ENCODE measurements at regions not wholly inside any gene's neighbourhood (a gene's known extent, or its start where the extent isn't known, plus 50 kb on each side); places are given as distances from the start of the nearest gene placed in this dataset.

GRCh38 chr1:219538886-219539285 lies 74.0 kb downstream of the ZC3H11B start (continued):
- TF ChIP-seq CHD7 (IDR thresholded peaks at IDR 0.05; ENCODE audit: insufficient replicate concordance, low read length) (no peak), EGR1 (IDR thresholded peaks at IDR 0.05; ENCODE audit: borderline replicate concordance, low read depth, low read length) (no peak), RNF2 (IDR thresholded peaks at IDR 0.05; ENCODE audit: borderline replicate concordance, low read depth, low read length, missing control alignments, poor library complexity, severe bottlenecking) (no peak), BRCA1 (IDR thresholded peaks at IDR 0.05; ENCODE audit: low read depth, low read length) (no peak), KDM5A (IDR thresholded peaks at IDR 0.05; ENCODE audit: low read length) (no peak), SAP30 (IDR thresholded peaks at IDR 0.05; ENCODE audit: insufficient read depth, insufficient replicate concordance, low read length) (no peak), JUND (IDR thresholded peaks at IDR 0.05; ENCODE audit: low read length) (no peak), CHD2 (IDR thresholded peaks at IDR 0.05; ENCODE audit: low read length) (no peak), ZNF274 (IDR thresholded peaks at IDR 0.05; ENCODE audit: borderline replicate concordance, extremely low read depth, low read length) (no peak), POU5F1 (IDR thresholded peaks at IDR 0.05; ENCODE audit: low read depth, low read length) (no peak)
